HG03432 (cell line): ENCODE measurements at regions not wholly inside any gene's neighbourhood (a gene's known extent, or its start where the extent isn't known, plus 50 kb on each side); places are given as distances from the start of the nearest gene placed in this dataset.

Experiments used
- ATAC-seq: cut with Tn5 transposase; IDR thresholded peaks from one replicate; pipeline ENCODE4 v1.9.1; 2021; ENCODE audit warnings: mild to moderate bottlenecking, moderate library complexity; ENCODE audit not compliant: unreplicated experiment

DNA sequence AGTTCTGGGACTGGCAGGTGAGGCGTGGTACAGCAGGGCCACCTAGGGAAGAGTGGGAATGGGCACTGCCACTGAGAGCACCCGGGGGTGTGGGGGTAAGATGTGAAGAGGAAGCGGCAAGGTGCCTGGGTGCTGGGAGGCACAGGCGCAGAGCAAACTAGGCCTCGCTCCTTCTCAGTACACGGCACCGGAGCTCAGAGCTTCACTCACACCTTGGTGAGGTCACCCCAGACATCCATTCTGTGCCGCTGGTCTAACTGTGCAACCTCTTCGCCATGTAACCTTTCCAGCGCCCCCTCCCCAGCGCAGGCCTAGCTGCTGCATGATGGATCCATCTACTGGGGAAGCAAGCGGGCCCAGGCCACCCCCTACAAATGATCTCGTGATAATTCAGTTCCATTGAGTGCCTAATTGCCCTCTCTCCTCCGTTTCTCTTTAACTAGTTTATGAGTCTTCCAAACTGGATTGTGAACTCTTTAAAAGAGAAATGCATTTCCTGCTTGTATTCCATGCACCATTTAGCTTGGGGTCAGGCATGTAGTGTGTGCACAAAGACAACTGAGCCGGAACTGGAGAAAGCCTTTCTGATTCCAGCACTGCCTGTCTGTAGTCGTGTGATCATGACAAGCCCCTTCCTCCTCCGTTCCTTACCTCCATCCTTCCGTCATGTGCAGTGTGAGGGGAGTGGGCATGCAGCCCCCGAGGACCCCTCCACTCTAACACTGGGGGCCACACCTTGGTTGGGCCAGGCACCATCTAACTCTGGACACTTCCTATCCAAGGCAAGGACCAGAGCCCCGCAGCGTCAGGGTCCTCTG is 1475.2 kb downstream of the TBC1D22A start:
- no peak for ATAC-seq

DNA sequence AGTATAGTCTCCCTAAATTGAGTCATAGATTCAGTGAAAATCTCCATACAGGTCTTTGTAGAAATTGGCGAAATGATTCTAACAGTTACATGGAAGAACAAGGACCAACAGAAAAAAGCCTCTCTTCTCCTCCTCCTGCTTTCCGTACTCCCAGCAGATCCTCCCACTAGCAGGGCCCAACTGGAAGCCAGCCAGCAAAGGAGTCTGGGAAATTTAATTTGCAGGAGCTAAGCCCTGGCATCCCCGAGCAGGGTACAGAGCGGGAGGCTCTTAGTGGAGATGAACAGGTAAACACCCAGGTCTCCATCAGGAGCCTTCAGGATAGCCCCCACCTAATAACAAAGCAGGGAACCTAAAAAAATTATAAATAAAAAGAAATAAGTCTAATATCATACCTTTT is 1473.8 kb downstream of the TBC1D22A start:
- ATAC-seq: no peak

DNA sequence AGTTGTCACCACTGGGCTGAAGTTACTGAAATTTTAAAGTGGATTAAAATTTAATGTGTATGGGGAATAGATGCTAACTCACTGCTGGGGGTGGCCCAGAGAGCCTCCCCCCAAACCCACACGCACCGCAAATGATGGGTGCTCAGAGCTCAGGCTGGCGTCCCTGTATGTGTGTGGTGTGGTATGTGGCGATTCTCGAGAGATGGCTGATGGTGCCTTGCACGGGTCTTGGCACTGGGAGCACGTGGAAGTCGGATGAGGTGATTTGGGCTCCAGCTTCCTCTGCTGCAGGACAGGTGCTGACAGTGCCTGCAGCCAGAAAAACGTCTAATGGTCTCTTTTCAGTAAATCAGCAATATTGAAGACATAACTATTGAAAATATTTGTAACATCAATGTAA is 1473.3 kb downstream of the TBC1D22A start:
- ATAC-seq: no peak

DNA sequence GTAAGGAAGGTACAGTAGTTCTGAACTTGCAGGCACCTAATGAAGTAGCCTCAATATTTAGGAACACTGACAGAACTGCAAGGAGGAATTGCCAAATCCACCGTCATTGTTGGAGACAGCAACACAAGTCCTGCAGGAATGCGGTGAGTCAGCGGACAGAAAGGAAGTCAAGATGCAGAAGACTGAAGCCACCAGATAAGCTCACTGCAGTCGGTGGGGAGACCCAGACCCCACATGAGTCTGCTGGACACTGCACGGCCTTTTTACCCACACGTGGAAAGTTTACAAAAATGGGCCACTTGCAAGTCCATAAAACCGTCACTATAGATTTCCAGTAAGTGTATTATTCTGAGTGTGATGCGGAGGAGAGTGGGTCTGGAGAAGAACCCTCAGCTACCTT is 1471.6 kb downstream of the TBC1D22A start:
- ATAC-seq: no peak

DNA sequence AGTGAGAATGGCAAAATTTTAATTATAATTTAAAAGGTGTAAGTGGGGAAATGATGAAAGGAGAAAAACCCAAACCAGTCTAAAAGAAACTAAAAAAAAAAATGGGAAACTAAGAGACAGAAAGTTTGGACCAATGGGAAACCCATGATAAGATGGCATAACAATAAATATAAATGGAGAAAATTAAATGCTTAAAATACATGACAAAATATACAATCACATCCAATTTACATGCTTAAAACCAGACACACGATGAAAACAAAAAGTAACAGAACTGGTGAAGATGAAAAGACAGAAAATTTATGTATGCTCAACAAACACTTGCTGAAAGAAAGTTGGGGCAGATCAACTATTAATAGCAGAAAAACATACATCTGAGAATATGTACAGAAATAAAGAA is 1471.1 kb downstream of the TBC1D22A start:
- no peak for ATAC-seq

DNA sequence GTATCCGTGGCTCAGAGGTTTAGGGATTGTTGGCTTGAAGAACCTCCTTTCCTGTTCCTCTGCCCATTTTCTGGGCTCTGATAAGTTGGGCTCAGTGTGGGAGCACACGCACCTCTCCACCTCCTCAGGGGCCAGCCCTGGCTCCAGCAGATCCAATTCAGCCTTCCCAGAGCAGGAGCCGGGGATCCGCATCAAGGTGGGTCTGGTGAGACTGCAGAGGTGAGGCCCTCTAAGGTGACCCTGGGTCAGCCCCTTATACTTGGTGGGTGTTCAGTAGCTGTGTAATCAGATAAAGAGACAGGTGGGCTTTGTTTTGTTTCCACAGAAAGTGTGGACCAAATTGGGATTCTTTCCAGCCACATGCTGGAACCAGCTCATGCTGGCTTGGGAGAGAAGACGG is 1466.0 kb downstream of the TBC1D22A start:
- no peak for ATAC-seq

DNA sequence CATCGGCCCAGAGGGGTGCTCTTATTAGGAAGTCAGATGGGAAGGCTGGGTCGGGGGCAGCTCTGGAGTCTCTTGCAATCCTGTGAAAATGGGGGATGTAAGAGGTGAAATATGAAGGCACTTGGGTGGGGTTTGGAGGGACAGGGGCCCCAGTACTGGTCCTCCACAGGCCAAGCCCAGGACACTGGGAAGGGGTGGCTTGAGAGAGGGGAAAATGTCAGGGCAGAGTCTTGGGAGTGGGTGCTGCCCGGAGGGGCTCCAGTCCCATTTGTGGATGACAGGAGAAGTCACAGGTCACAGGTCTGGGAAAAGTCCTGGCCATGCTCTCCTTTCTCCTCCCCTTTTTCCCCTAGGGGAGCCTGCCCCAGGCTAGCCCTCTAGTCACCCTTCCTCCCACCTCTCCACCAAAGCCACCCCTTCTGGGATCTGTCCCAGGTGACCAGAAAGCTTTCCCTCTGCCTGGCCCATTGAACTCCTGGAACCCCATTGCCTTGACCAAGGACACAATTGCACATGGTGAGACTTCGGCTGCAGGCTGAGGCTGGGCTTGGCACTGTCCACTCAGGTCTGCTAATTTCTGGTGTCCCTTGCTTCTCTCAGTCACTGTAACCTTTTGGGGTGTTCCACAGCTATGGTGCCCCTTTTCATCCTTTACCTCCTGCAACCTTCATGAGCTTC is 1465.0 kb downstream of the TBC1D22A start:
- ATAC-seq: no peak

DNA sequence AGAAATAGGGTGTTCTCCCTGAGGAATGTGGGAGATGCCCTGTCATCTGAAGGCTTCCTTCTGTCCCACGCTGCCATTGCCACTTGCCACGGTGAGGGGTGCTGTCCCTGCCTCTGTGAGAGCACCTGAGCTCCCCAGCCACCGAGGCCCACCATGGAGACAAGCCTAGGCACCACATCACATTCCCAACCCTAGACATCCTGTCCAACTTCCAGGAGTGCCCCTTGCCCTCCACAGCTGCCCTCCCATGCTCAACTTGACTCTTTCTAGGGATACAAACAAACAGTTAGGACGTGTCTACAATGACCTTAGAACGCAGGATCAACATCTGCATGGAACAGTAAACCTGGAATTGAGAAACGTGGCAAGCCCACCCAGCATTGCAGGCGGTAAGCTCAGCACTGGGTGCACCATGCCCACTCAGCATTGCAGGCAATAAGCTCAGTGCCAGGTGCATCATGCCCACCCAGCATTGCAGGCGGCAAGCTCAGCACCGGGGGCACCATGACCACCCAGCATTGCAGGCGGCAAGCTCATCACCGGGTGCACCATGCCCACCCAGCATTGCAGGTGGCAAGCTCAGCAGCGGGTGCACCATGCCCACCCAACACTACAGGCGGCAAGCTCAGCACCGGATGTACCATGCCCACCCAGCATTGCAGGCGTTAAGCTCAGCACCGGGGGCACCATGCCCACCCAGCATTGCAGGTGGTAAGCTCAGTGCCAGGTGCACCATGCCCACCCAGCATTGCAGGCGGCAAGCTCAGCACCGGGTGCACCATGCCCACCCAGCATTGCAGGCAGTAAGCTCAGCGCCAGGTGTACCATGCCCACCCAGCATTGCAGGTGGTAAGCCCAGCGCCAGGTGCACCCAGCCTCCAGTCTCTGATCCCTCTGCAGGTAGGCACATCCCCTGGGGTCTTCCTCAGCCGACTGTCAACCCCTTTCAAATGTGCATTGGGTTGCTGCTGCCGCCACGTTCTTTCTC is 1463.9 kb downstream of the TBC1D22A start:
- ATAC-seq: no peak

DNA sequence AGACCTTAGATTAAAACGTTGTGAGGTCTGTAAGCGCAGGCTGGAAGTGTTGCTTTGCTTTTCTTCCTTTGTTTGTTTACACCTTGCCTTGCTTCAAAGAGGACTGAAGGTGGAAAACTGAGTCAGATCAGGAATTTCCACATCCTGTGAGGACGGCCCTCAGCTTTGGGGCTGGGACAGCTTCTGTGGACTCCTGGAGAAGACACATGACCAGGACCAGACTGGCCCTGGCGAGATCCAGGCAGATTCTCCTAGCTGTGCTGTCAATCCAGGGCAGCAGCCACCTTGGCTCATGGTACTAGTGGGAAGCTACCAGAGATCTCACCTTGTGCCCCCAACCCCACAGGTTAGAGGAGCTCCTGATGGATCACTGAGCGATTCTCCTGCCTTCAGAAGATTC is 1461.9 kb downstream of the TBC1D22A start:
- ATAC-seq: no peak

DNA sequence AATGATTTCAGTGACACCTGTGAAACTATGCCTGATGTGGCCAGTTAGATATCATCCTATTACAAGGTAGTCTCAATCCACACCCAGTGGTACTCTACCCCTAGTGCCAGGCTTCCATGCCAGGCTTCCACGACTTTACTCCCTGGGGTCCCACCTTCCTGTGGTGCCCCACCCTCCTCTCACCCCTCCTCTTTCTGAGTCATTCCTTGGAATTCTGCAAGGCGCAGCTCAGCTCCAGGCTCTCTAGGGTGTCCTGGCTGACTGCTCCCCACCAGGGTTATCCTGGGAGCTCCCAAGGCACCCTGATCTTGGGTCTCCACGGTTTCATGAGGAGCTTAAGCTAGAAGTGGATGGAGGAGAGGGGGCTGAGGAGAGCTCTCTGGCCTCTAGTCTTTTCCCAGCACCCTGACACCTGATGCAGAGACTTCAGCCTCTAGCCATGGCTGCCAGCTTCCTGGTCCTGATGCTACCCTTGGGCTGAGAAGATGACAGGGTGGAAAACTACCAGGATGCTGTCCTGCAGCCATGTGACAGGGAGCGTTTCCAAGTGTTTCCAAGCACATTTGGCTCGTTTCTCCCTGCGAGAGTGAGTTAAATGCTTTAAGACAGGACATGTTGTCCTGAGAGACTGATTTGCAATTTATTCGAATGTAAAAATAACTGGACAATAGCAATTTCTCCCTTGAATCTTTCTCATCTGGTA is 1461.2 kb downstream of the TBC1D22A start:
- no peak for ATAC-seq

DNA sequence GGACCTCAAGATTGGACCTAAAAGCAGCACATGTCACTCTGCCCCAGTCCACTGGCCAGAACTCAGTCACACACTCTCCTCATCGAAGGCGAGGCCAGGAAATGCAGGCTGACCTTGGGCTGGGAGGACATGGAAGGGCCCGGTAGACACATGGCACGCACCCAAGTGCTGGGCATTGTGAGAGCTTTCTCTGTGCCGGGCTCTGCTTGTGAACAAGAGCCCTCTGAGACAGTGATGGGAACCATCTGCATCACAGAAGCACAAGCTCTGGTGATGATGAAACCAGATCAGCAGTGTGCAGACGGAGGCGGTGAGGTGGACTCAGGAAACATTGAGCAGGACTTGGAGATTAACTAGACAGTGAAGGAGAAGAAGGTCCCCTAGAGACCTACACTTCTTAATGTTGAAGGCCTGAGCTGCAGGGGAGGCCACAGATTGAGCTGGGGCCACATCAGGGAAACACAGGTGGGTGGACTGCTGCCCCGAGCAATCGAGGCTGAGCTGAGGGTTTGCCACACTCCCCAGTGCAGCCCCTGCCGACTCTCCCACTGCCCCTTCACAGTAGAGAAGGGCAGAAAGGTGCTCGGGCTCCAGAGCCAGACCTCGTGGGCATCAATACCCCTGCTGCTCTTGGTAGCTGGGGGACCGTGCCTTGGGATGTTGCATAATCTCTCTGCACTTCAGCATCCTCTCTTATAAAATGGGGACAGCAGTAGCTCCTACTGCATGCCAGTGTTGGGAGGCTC is 1460.5 kb downstream of the TBC1D22A start:
- ATAC-seq: no peak

DNA sequence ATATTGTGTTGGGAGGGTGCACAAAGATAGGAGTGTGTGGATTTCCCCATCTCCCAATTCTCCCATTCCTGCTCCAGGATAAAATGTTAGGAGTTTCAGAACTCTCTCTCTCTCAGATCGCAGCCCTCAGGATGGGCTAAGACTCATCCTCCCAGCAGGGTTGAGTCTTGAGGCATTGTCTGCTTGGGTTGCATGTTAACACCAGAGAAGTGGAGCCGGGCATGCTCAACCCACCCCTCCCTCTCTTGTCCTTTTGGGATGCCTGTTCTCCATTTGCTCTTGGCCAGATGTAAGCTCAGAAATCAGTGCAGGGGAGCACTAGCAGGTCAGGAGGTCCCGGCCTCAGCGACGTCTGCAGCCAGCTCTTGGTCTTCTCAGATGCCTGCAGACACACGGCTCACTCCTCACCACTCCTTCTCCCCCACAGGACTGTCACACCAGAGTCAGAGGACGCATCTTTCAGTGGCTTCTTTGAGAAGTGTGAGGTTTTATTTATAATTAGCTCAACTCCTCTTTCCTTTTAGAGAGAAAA is 1456.5 kb downstream of the TBC1D22A start:
- no peak for ATAC-seq

DNA sequence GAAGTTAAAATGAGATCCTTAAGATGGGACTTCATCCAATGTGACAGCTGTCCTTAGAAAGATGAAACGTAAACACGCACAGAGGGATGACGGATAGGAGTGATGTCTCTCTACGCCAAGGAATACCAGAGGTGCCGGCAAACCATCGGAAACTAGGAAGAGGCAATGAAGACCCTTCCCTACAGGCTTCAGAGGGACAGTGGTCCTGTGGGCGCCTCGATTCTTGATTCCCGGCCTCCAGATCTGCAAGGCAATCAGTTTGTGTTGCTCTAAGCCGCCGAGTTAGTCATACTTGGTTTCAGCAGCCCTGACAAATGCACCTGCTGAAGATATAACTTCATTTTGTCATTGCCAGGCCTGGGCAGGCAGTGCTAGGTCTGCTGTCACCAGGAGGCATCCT is 1455.1 kb downstream of the TBC1D22A start:
- ATAC-seq: no peak

DNA sequence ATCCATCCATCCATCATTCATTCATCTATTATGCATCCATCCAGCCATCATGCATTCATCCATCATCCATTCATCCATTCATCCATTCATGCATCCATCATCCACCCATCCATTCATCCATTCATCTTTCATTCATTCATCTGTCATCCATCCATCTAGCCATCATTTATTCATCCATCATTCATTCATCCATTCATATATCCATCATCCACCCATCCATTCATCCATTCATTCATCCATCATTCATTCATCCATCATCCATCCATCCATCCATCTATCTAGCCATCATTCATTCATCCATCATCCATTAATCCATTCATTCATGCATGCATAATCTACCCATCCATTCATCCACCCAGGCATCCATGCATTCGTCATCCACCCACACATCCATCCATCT is 1450.3 kb downstream of the TBC1D22A start:
- ATAC-seq: no peak

DNA sequence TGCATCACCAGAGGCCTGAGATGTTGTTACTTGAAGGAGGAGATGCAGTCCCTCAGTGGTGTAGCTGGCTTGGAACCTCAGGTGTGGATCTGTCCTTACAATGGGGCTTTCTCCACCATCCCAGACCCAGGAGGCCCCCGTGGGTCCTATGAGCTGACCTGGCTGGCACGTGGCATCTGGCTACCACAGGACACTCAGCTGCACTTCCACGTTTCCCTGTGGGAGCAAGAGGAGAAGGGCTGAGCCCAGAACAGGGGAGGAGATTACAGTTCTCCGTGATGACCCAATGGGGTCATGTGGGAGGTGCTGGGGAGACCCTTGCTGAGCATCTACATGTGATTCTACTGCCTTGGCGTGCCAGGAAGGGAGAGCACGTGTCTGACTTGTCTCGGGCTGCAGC is 1448.4 kb downstream of the TBC1D22A start:
- no peak for ATAC-seq

DNA sequence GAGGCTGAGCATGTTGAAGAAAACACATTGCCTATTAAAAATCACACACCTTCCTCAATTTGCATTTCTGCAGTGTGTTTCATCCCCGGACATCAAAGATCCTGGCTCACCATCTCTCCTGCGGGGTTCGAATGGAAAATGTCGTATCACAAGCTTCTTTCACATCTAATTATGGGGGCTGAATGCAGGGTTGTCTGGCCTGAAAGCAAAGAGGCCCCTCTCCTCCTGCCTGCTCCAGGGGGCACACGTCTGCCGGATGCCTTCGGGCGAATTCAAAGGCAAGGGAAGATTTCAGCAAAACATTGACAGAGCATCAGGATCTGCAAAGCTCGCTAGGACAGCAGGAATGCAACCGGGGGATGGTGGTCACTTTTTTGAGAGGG is 1447.7 kb downstream of the TBC1D22A start:
- no peak for ATAC-seq

DNA sequence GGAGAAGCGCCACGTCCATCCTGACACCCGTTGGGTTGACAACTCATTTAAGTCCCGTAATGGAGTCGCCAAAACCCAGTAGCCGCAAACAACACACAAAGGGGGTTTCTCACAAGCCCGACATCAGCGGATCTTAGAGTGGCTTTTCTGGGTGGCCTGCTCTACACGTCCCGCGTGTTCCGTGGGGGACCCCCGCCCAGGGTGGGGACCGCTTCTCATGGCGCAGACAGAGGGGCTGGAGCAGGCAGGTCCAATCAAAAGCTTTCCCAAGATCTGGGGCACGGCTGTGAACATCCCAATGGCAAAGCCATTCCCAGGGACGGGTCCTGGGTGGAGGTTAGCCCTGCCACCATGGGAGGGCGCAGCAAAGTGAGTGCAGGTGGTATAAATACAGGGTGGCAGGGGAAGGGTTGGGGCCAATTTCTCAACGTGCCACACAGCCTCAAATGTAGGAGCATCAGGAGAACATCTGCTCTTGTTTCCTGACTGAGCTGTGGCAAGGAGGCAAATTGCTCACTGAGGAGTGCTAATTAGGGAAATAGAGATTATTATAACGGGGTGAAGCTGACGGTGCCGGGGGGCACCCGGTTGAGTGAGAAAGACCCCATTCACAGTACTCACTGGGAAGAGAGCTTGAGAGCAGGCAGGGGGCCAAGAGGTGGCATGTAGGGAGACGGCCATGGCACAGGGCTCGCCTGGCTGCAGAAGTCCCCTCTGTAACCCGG is 1447.2 kb downstream of the TBC1D22A start:
- no peak for ATAC-seq

DNA sequence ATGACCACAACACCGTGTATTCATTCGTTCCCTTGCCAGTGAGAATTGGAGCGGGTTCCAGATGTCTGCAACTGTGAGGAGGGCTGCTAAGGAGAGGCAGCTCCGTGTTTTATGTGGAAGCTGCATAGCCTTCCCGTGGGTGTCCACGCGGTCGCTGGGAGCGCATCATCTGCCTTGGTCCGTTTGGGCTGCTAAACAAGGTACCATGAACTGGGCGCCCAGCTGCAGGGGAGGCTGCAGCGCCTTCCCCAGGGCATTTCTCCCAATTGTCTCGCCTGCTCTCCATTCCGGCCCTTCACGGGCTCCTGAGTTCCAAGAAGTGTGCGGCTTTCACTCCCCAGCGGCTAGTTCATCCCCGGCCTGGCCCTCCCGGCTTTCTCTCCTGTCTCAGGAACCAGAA is 1446.4 kb downstream of the TBC1D22A start:
- ATAC-seq: no peak

DNA sequence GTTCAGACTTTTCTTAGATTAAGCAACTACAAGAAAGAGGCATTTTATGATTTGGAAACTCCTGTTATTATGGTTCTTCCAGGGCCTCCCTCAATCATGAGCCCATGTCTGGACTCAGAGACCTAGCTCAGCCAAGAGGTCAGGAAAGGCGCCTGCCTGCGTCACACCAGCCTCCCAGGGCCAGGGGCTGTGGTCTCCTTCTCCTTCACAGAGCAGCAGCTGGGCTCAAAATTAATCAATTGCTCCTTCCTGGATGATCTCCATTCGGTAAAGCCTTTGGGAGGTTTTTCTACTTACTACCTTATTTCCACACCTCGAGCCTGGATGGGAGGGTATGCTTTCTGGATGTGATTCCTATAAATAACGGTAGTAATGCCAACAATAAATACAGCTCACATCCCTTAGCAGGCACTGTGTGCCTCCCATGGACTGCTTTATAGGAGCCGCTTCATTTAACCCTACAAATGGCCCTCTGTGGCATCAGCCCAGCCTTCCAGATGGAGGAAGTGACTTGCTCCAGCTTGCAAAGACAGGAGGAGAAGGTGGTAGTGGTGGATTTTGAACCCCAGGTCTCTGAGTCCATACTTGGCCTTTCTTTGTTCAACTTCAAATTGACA is 1445.6 kb downstream of the TBC1D22A start:
- no peak for ATAC-seq
